ENCODE measurements at regions not wholly inside any gene's neighbourhood (a gene's known extent, or its start where the extent isn't known, plus 50 kb on each side); places are given as distances from the start of the nearest gene placed in this dataset.
A peak's percentile ranks its signal among the peaks of the same experiment; 100 is the strongest.

- Histone ChIP-seq H3K4me1 (ENCODE audit: low read depth) (no peaks in the 10 kb centered on the region), H3K9me3 (no peaks in the 10 kb centered on the region), H3K4me3 (no peak overlapping the region), H3K36me3 (ENCODE audit: low read depth) (no peaks in the 10 kb centered on the region)
- no peak for DNase-seq
- no peak for TF ChIP-seq CTCF (IDR thresholded peaks at IDR 0.05)
- ATAC-seq = no peak
- intact Hi-C loops (cut with DNase I, micrococcal nuclease) = no loop called here
Measured at GRCh38 chr16:66273644-66274334, 92.7 kb upstream of the CDH5 start.

GRCh38 chr16:66273053-66273452 is 93.4 kb upstream of the CDH5 start:
- no peak for DNase-seq

GRCh38 chr16:66272461-66272860 is 94.0 kb upstream of the CDH5 start:
- Histone ChIP-seq H3K9me3 (no peaks in the 10 kb centered on the region), H3K4me3 (no peak overlapping the region), H3K36me3 (ENCODE audit: low read depth) (no peaks in the 10 kb centered on the region), H3K4me1 (ENCODE audit: low read depth) (no peaks in the 10 kb centered on the region)
- ATAC-seq = no peak
- TF ChIP-seq CTCF (IDR thresholded peaks at IDR 0.05) = no peak
- no peak for DNase-seq
- intact Hi-C loops (cut with DNase I, micrococcal nuclease) = no loop called here

More at GRCh38 chr16:66273053-66273452, 93.4 kb upstream of the CDH5 start:
- no peak for TF ChIP-seq CTCF (IDR thresholded peaks at IDR 0.05)
- no peaks in the 10 kb centered on the region for H3K36me3 ChIP-seq (ENCODE audit: low read depth)
- no peaks in the 10 kb centered on the region for H3K4me1 ChIP-seq (ENCODE audit: low read depth)
- no peaks in the 10 kb centered on the region for H3K9me3 ChIP-seq
- H3K4me3 ChIP-seq = no peak overlapping the region
- intact Hi-C loops (cut with DNase I, micrococcal nuclease) = no loop called here
- no peak for ATAC-seq

- TF ChIP-seq CTCF (IDR thresholded peaks at IDR 0.05) = no peak
- intact Hi-C loops (cut with DNase I, micrococcal nuclease) = no loop called here
- DNase-seq (no peak), ATAC-seq (no peak)
- no peak overlapping the region for H3K4me3 ChIP-seq
- H3K4me1 ChIP-seq (ENCODE audit: low read depth) = no peaks in the 10 kb centered on the region
- no peaks in the 10 kb centered on the region for H3K9me3 ChIP-seq
- H3K36me3 ChIP-seq (ENCODE audit: low read depth) = no peaks in the 10 kb centered on the region
Measured at GRCh38 chr16:66271074-66272060, 95.1 kb upstream of the CDH5 start.

GRCh38 chr16:66270333-66270927 is 96.1 kb upstream of the CDH5 start:
- H3K36me3 ChIP-seq (ENCODE audit: low read depth) = no peaks in the 10 kb centered on the region
- H3K9me3 ChIP-seq = no peaks in the 10 kb centered on the region
- intact Hi-C loops (cut with DNase I, micrococcal nuclease) = no loop called here
- DNase-seq = peak; percentile 63 to 75 (median 64)
- peak; percentile 86 for ATAC-seq
- peak; percentile 92 for TF ChIP-seq CTCF (IDR thresholded peaks at IDR 0.05)
- H3K4me1 ChIP-seq (ENCODE audit: low read depth) = no peaks in the 10 kb centered on the region
- no peak overlapping the region for H3K4me3 ChIP-seq
